Right ventricle myocardium inferior (tissue), 1 donor: ENCODE measurements at regions not wholly inside any gene's neighbourhood (a gene's known extent, or its start where the extent isn't known, plus 50 kb on each side); places are given as distances from the start of the nearest gene placed in this dataset.
A peak's percentile ranks its signal among the peaks of the same experiment; 100 is the strongest.

Experiments used
- ATAC-seq: fragments of 200-7000 bp; cut with Tn5 transposase; one replicate; pipeline ENCODE4 v1.9.1; 2020; ENCODE audit warnings: mild to moderate bottlenecking, moderate library complexity
- DNase-seq: peaks from one replicate; pipeline ENCODE4 v3.0.0; 2021; ENCODE audit errors: missing footprints
- intact Hi-C: fragments of 100-400 bp; cut with DNase I; formaldehyde crosslinking; loops from one replicate; pipeline ENCODE4 v1.11.0; 2022
- donor health status: DM: no; HTN: yes; CAD: no; lungs with severe emphysema.

GRCh38 chr1:39129514-39129913, 75.0 kb upstream of the MACF1 start:
- ATAC-seq = no peak
- intact Hi-C loops = no loop called here
- DNase-seq = no peak

- no peak for DNase-seq
- intact Hi-C loops = no loop called here
- ATAC-seq = no peak
Observed at GRCh38 chr1:39130325-39130724, 74.2 kb upstream of the MACF1 start.

GRCh38 chr1:39131940-39132339, 72.6 kb upstream of the MACF1 start:
- no peak for DNase-seq
- intact Hi-C loops = loop anchor here (2.0 kb wide), 1 partner anchor 25 kb away; no protein-coding TSS in a partner anchor
- ATAC-seq = no peak

GRCh38 chr1:39132505-39133339, 71.8 kb upstream of the MACF1 start:
- ATAC-seq (peak; percentile 74), DNase-seq (peak; percentile 81)
- intact Hi-C loops = loop anchor here (2.0 kb wide), 1 partner anchor 26 kb away; no protein-coding TSS in a partner anchor

- ATAC-seq (no peak), DNase-seq (no peak)
- intact Hi-C loops = loop anchor here (2.0 kb wide), 1 partner anchor 27 kb away; no protein-coding TSS in a partner anchor
Observed at GRCh38 chr1:39133340-39133684, 71.2 kb upstream of the MACF1 start.

GRCh38 chr1:39134768-39135333, 69.6 kb upstream of the MACF1 start:
- DNase-seq (no peak), ATAC-seq (no peak)
- intact Hi-C loops = loop anchor here (2.0 kb wide), 1 partner anchor 58 kb away; no protein-coding TSS in a partner anchor

GRCh38 chr1:39136638-39137037, 67.9 kb upstream of the MACF1 start:
- ATAC-seq (no peak), DNase-seq (no peak)
- intact Hi-C loops = no loop called here

GRCh38 chr1:39139723-39140360, 64.7 kb upstream of the MACF1 start:
- DNase-seq (no peak), ATAC-seq (peak; percentile 64)
- intact Hi-C loops = no loop called here

- DNase-seq (no peak), ATAC-seq (peak; percentile 60)
- intact Hi-C loops = no loop called here
Observed at GRCh38 chr1:39141925-39142324, 62.6 kb upstream of the MACF1 start.

- ATAC-seq (peak; percentile 49), DNase-seq (no peak)
- intact Hi-C loops = no loop called here
Observed at GRCh38 chr1:39142401-39143060, 62.0 kb upstream of the MACF1 start.

GRCh38 chr1:39144924-39145323, 59.6 kb upstream of the MACF1 start:
- intact Hi-C loops = no loop called here
- ATAC-seq (no peak), DNase-seq (no peak)

GRCh38 chr1:39145331-39145965, 59.0 kb upstream of the MACF1 start:
- no peak for ATAC-seq
- no peak for DNase-seq
- intact Hi-C loops = no loop called here

GRCh38 chr1:39146681-39147080, 57.8 kb upstream of the MACF1 start:
- no peak for ATAC-seq
- intact Hi-C loops = no loop called here
- no peak for DNase-seq

GRCh38 chr1:39147099-39148025, 57.1 kb upstream of the MACF1 start:
- ATAC-seq (no peak), DNase-seq (no peak)
- intact Hi-C loops = no loop called here

GRCh38 chr1:39148942-39149341, 55.6 kb upstream of the MACF1 start:
- DNase-seq = no peak
- intact Hi-C loops = no loop called here
- ATAC-seq = no peak

GRCh38 chr1:39149509-39149908, 55.0 kb upstream of the MACF1 start:
- intact Hi-C loops = no loop called here
- no peak for DNase-seq
- ATAC-seq = peak; percentile 37

GRCh38 chr1:39150779-39151178, 53.7 kb upstream of the MACF1 start:
- DNase-seq = no peak
- no peak for ATAC-seq
- intact Hi-C loops = loop anchor here (5.0 kb wide), 1 partner anchor 37 kb away; no protein-coding TSS in a partner anchor

GRCh38 chr1:39151267-39151666, 53.2 kb upstream of the MACF1 start:
- DNase-seq (no peak), ATAC-seq (no peak)
- intact Hi-C loops = loop anchor here (5.0 kb wide), 1 partner anchor 36 kb away; no protein-coding TSS in a partner anchor
